Ishikawa (cell line): ENCODE measurements at regions not wholly inside any gene's neighbourhood (a gene's known extent, or its start where the extent isn't known, plus 50 kb on each side); places are given as distances from the start of the nearest gene placed in this dataset.

ENCODE experiments used
- CEBPB ChIP-seq: IDR thresholded peaks from 2 replicates; pipeline ENCODE4 v1.6.1; 2012
- RAD21 ChIP-seq: IDR thresholded peaks from 2 replicates; pipeline ENCODE4 v1.6.1; 2012; ENCODE audit warnings: low read depth
- TF ChIP-seq, protein P1 (sequence below): IDR thresholded peaks from 2 replicates; pipeline ENCODE4 v1.6.1; 2012
- TF ChIP-seq, protein P2 (sequence below): IDR thresholded peaks from 2 replicates; pipeline ENCODE4 v1.6.1; 2012; ENCODE audit warnings: low read depth, mild to moderate bottlenecking

DNA sequence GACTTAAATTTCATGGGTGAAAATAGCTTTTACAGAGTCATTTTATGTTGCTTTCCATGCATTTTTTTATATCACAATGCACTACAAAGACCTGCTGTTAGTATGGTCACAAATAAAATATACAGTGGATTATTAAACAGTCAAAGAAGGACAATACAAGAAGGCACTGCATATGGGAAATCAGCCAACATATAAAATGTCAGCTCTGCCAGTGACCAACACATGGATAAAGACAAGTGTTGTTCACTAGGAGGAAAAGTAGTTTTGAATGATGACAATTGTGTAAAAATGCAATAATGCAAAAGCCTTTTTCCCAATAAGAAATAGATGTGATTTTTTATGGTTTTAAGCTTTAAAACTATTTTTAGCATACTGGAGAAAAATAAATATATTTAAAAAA is 425.3 kb upstream of the CBLB start:
- TF ChIP-seq CEBPB (no peak), RAD21 (no peak)
- TF ChIP-seq, protein P1, sequence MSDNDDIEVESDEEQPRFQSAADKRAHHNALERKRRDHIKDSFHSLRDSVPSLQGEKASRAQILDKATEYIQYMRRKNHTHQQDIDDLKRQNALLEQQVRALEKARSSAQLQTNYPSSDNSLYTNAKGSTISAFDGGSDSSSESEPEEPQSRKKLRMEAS, result no peak
- TF ChIP-seq, protein P2, sequence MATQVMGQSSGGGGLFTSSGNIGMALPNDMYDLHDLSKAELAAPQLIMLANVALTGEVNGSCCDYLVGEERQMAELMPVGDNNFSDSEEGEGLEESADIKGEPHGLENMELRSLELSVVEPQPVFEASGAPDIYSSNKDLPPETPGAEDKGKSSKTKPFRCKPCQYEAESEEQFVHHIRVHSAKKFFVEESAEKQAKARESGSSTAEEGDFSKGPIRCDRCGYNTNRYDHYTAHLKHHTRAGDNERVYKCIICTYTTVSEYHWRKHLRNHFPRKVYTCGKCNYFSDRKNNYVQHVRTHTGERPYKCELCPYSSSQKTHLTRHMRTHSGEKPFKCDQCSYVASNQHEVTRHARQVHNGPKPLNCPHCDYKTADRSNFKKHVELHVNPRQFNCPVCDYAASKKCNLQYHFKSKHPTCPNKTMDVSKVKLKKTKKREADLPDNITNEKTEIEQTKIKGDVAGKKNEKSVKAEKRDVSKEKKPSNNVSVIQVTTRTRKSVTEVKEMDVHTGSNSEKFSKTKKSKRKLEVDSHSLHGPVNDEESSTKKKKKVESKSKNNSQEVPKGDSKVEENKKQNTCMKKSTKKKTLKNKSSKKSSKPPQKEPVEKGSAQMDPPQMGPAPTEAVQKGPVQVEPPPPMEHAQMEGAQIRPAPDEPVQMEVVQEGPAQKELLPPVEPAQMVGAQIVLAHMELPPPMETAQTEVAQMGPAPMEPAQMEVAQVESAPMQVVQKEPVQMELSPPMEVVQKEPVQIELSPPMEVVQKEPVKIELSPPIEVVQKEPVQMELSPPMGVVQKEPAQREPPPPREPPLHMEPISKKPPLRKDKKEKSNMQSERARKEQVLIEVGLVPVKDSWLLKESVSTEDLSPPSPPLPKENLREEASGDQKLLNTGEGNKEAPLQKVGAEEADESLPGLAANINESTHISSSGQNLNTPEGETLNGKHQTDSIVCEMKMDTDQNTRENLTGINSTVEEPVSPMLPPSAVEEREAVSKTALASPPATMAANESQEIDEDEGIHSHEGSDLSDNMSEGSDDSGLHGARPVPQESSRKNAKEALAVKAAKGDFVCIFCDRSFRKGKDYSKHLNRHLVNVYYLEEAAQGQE, result no peak
